PC-3 (cell line): ENCODE measurements at regions not wholly inside any gene's neighbourhood (a gene's known extent, or its start where the extent isn't known, plus 50 kb on each side); places are given as distances from the start of the nearest gene placed in this dataset.
"Not testable (repeated sequence)": the region's sequence is repeated elsewhere in the genome, so short reads cannot be mapped to it uniquely, and the experiment has no call there.

Experiments used
- ATAC-seq: fragments of 200-7000 bp; cut with Tn5 transposase; 2 replicates; pipeline ENCODE4 v1.9.1; 2020; ENCODE audit warnings: mild to moderate bottlenecking, moderate library complexity
- BruUV-seq: library from RNA; stranded (reverse); fragments of 400-500 nt; replicated peaks from 2 replicates; lab custom pipeline; 2021; lab: Mats Ljungman, UMichigan
- CTCF ChIA-PET: fragments of 300-600 bp; sonication (Branson Sonifier 250); formaldehyde crosslinking; loops from one replicate; lab custom pipeline; 2022; ENCODE audit warnings: antibody characterized with exemption; lab: Charles Lee
- POLR2A ChIA-PET: fragments of 300-600 bp; sonication (Branson Sonifier 250); formaldehyde crosslinking; loops from one replicate; lab custom pipeline; 2022; ENCODE audit warnings: antibody characterized with exemption; ENCODE audit not compliant: unreplicated experiment; lab: Charles Lee
- DNase-seq: peaks from one replicate; pipeline ENCODE4 v3.0.0-alpha.2; 2015
- H2AFZ ChIP-seq: fragments of 300-600 bp; sonication (generic); 2 replicates; pipeline ENCODE4 v1.6.0; 2016; ENCODE audit warnings: antibody characterized with exemption, low read length
- H3F3A ChIP-seq: fragments of 300-600 bp; sonication (generic); one replicate; pipeline ENCODE4 v1.6.0; 2017; ENCODE audit warnings: antibody characterized with exemption, low read length, control low read depth, mild to moderate bottlenecking; ENCODE audit not compliant: unreplicated experiment
- H3K27ac ChIP-seq: fragments of 300-600 bp; sonication (generic); 2 replicates; pipeline ENCODE4 v1.5.1; 2016; ENCODE audit warnings: mild to moderate bottlenecking, low read length
- H3K27me3 ChIP-seq: fragments of 300-600 bp; sonication (generic); 2 replicates; pipeline ENCODE4 v1.6.1; 2016; ENCODE audit warnings: low read length, mixed read lengths
- H3K36me3 ChIP-seq: fragments of 300-600 bp; sonication (generic); 2 replicates; pipeline ENCODE4 v1.6.1; 2016; ENCODE audit warnings: low read depth, mixed run types, low read length, mixed read lengths
- H3K4me1 ChIP-seq: fragments of 300-600 bp; sonication (generic); 2 replicates; pipeline ENCODE4 v1.5.1; 2016; ENCODE audit warnings: low read length; ENCODE audit not compliant: insufficient read depth
- H3K4me2 ChIP-seq: fragments of 300-600 bp; sonication (generic); 2 replicates; pipeline ENCODE4 v1.6.0; 2016; ENCODE audit warnings: low read length
- H3K4me3 ChIP-seq: fragments of 300-600 bp; sonication (generic); 2 replicates; pipeline ENCODE4 v1.5.1; 2016; ENCODE audit warnings: mild to moderate bottlenecking, low read length, mixed read lengths
- H3K79me2 ChIP-seq: fragments of 300-600 bp; sonication (generic); 2 replicates; pipeline ENCODE4 v1.6.1; 2017; ENCODE audit warnings: low read length, mixed read lengths
- H3K9ac ChIP-seq: fragments of 300-600 bp; sonication (generic); 2 replicates; pipeline ENCODE4 v1.6.0; 2016; ENCODE audit warnings: mild to moderate bottlenecking, low read length
- H3K9me2 ChIP-seq: fragments of 300-600 bp; sonication (generic); replicated peaks from 2 replicates; pipeline ENCODE4 v1.6.1; 2016; ENCODE audit warnings: mixed run types, low read length, mixed read lengths
- H3K9me3 ChIP-seq: fragments of 300-600 bp; sonication (generic); 2 replicates; pipeline ENCODE4 v1.6.1; 2016; ENCODE audit warnings: low read length, mixed read lengths
- H4K20me1 ChIP-seq: fragments of 300-600 bp; sonication (generic); 2 replicates; pipeline ENCODE4 v1.6.1; 2016; ENCODE audit warnings: low read length, mixed read lengths
- intact Hi-C: fragments of 100-400 bp; cut with micrococcal nuclease; formaldehyde crosslinking; loops from 2 replicates; pipeline ENCODE4 v1.9.0; 2023

DNA sequence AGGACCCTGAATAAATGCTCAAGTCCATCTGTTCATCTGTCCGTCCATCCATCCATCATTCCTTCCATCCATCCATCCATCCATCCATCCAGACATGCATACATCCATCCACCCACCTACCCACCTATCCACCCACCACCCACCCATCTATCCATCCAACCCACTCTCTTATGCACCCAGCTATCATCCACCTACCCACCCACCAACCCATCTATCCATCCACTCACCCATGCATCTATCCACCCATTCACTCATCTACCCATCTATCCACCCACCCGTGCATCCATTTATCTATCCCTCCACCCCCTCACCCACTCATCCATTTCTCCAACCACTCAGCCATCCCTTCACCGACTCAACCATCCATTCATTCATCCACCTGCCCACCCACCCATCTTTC is 71.7 kb upstream of the KRTAP5-11 start:
- H3K9me2 ChIP-seq, intact Hi-C loops, H3K9ac ChIP-seq, H3K9me3 ChIP-seq, H3K4me2 ChIP-seq, H3K4me1 ChIP-seq, H3K36me3 ChIP-seq, H2AFZ ChIP-seq, H3K27ac ChIP-seq, POLR2A ChIA-PET, ATAC-seq, H3K4me3 ChIP-seq, H3K27me3 ChIP-seq, CTCF ChIA-PET, H4K20me1 ChIP-seq, H3K79me2 ChIP-seq, BruUV-seq, H3F3A ChIP-seq, DNase-seq: not testable (repeated sequence)

DNA sequence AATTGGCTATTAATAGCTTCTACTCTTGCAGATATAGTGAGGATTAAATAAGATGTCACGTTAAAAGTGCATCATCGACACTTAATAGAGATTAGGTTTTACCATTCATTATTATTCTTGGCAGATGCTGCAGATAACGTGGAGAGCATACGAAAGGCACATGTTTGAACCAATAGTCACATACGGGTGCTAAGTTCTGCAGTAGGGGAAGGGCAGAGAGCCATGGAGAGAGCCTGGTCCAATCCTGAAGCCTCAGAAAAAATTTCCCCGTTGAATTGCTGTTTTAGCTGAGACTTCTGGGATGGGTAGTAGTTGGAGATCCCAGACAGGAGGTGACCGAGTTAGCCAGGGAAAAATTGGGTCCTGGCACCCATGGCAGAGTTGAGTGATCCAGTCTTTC is 72.4 kb upstream of the KRTAP5-11 start:
- H3K9me2 ChIP-seq, H3K9me3 ChIP-seq, H3K27me3 ChIP-seq, intact Hi-C loops, H2AFZ ChIP-seq, DNase-seq, H3K4me2 ChIP-seq, H3K9ac ChIP-seq, H3K4me3 ChIP-seq, H4K20me1 ChIP-seq, H3K79me2 ChIP-seq, H3K27ac ChIP-seq, CTCF ChIA-PET, H3F3A ChIP-seq, ATAC-seq, POLR2A ChIA-PET, H3K4me1 ChIP-seq, H3K36me3 ChIP-seq, BruUV-seq: not testable (repeated sequence)

DNA sequence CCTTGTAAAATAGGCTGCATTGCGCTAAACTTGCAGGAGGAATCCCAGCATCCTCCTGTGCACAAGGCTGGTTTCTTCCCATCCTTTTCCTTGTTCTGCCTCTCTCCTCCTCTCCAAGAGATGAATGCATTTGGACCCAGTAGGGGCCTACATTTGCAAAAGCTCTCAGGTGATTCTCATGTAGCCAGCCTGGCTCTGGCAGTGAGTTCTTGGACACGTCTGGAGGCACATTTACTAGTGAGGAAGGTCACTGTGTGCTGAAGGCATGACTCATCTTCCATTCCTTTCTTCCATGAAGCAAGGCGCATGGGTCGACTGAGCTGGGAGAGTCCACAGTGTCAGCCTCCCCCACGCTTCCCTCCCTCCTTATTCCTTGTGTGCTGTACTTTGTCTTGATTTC is 73.8 kb upstream of the KRTAP5-11 start:
- H2AFZ ChIP-seq, H3K9me2 ChIP-seq, H3K36me3 ChIP-seq, POLR2A ChIA-PET, H3K79me2 ChIP-seq, ATAC-seq, H3K27ac ChIP-seq, intact Hi-C loops, CTCF ChIA-PET, H3K4me3 ChIP-seq, H3F3A ChIP-seq, H3K9ac ChIP-seq, BruUV-seq, H3K27me3 ChIP-seq, H3K4me1 ChIP-seq, H3K4me2 ChIP-seq, H4K20me1 ChIP-seq, H3K9me3 ChIP-seq: not testable (repeated sequence)
- DNase-seq: peak; percentile 35

DNA sequence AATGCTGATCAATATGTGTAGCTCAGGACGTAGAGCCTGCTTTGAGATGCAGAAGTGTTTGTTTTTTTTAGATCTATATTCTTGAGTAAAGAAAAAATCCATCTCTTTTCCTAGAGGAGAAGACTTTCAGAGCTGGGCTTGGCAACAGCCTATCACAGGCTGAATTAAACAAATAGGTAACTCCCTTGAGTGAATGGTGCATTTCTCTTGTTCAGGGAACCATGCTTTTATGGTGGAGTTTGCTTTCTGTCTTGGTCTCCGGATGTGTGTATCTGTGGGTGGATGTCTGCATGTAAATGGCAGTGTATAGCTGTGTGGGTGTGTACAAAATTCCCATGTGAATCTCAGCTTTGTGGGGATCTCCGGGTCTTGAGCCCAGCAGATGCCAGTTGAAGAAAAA is 82.3 kb upstream of the KRTAP5-11 start:
- H3K9ac ChIP-seq, H2AFZ ChIP-seq, CTCF ChIA-PET, BruUV-seq, intact Hi-C loops, H3K36me3 ChIP-seq, H3K27ac ChIP-seq, H3F3A ChIP-seq, H3K4me3 ChIP-seq, H3K4me2 ChIP-seq, ATAC-seq, H3K9me2 ChIP-seq, H3K9me3 ChIP-seq, H3K27me3 ChIP-seq, H3K79me2 ChIP-seq, POLR2A ChIA-PET, DNase-seq, H4K20me1 ChIP-seq, H3K4me1 ChIP-seq: not testable (repeated sequence)

DNA sequence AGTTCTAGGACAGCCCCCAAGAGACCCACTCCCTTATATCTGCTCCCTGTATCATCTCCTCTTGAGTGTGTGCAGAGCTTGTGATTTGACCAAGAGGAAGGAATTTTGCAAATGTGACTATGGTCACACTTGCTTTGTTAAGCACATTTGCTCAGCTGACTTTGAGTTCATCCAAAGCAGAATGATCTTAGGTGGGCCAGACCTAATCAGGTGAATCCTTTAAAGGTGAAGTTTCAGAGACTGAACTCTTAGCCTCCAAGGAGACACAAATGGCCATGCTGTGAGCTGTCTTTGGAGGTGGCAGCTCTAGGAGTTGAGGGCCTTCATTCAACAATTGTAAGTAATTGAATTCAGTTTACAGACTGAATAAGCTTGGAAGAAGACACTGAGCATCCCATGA is 115.4 kb upstream of the KRTAP5-11 start:
- H3K9me2 ChIP-seq, H3F3A ChIP-seq, ATAC-seq, H3K36me3 ChIP-seq, H3K27ac ChIP-seq, H3K9ac ChIP-seq, H3K4me2 ChIP-seq, H3K9me3 ChIP-seq, H4K20me1 ChIP-seq, H3K4me3 ChIP-seq, BruUV-seq, CTCF ChIA-PET, H3K27me3 ChIP-seq, H3K79me2 ChIP-seq, DNase-seq, intact Hi-C loops, H3K4me1 ChIP-seq, POLR2A ChIA-PET, H2AFZ ChIP-seq: not testable (repeated sequence)
